RWPE2 (cell line): ENCODE measurements at regions not wholly inside any gene's neighbourhood (a gene's known extent, or its start where the extent isn't known, plus 50 kb on each side); places are given as distances from the start of the nearest gene placed in this dataset.

Experiments
- ATAC-seq: fragments of 200-7000 bp; cut with Tn5 transposase; 3 replicates; pipeline ENCODE4 v1.9.1; 2021; ENCODE audit warnings: low read depth
- DNase-seq: peaks from one replicate; pipeline ENCODE4 v3.0.0-alpha.2; 2020; ENCODE audit warnings: low spot score
- H3K27ac ChIP-seq: fragments of 450-650 bp; 2 replicates; pipeline ENCODE4 v1.5.1; 2017; ENCODE audit warnings: mild to moderate bottlenecking; ENCODE audit not compliant: poor library complexity, severe bottlenecking
- H3K27me3 ChIP-seq: fragments of 250-450 bp; sonication (Bioruptor Pico); 2 replicates; pipeline ENCODE4 v1.5.1; 2021; ENCODE audit warnings: mild to moderate bottlenecking, moderate library complexity; ENCODE audit not compliant: insufficient read depth, poor library complexity, severe bottlenecking
- H3K36me3 ChIP-seq: fragments of 250-450 bp; sonication (Bioruptor Pico); 2 replicates; pipeline ENCODE4 v1.5.1; 2020; ENCODE audit warnings: low read depth, mild to moderate bottlenecking, moderate library complexity
- H3K4me1 ChIP-seq: fragments of 250-450 bp; sonication (Bioruptor Pico); 2 replicates; pipeline ENCODE4 v1.5.1; 2021; ENCODE audit warnings: mild to moderate bottlenecking, moderate library complexity; ENCODE audit not compliant: insufficient read depth, poor library complexity, severe bottlenecking
- H3K4me3 ChIP-seq: fragments of 250-450 bp; sonication (Bioruptor Pico); 2 replicates; pipeline ENCODE4 v1.5.1; 2021; ENCODE audit warnings: mild to moderate bottlenecking, moderate library complexity; ENCODE audit not compliant: severe bottlenecking
- H3K9me3 ChIP-seq: fragments of 250-450 bp; sonication (Bioruptor Pico); 2 replicates; pipeline ENCODE4 v1.5.1; 2021; ENCODE audit warnings: mild to moderate bottlenecking, moderate library complexity; ENCODE audit not compliant: severe bottlenecking
- TF ChIP-seq, protein P1 (sequence below): fragments of 450-650 bp; IDR thresholded peaks from one replicate; pipeline ENCODE4 v1.5.1; 2017; ENCODE audit warnings: mild to moderate bottlenecking, moderate library complexity; ENCODE audit not compliant: poor library complexity, severe bottlenecking

DNA sequence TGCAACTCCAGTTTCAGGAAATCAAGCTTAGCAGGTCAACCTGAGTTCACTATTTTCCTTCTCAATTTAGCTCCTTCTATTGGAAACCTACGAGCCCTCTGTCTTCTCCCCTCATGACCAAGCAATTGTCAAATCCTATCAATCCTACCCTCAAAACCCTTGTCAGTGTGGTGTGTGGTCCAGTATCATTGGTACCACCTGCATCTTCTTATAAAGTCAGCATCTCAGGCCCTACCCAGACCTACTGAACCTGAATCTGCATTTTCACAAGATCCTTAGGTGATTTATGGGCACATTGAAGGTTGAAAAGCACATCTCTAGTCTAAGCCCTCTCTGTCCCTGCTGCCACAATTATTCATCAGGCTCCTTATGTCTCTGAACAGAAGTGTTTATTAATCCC, 77.6 kb upstream of the NR4A3 start:
- TF ChIP-seq, protein P1, sequence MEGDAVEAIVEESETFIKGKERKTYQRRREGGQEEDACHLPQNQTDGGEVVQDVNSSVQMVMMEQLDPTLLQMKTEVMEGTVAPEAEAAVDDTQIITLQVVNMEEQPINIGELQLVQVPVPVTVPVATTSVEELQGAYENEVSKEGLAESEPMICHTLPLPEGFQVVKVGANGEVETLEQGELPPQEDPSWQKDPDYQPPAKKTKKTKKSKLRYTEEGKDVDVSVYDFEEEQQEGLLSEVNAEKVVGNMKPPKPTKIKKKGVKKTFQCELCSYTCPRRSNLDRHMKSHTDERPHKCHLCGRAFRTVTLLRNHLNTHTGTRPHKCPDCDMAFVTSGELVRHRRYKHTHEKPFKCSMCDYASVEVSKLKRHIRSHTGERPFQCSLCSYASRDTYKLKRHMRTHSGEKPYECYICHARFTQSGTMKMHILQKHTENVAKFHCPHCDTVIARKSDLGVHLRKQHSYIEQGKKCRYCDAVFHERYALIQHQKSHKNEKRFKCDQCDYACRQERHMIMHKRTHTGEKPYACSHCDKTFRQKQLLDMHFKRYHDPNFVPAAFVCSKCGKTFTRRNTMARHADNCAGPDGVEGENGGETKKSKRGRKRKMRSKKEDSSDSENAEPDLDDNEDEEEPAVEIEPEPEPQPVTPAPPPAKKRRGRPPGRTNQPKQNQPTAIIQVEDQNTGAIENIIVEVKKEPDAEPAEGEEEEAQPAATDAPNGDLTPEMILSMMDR, result no peak

DNA sequence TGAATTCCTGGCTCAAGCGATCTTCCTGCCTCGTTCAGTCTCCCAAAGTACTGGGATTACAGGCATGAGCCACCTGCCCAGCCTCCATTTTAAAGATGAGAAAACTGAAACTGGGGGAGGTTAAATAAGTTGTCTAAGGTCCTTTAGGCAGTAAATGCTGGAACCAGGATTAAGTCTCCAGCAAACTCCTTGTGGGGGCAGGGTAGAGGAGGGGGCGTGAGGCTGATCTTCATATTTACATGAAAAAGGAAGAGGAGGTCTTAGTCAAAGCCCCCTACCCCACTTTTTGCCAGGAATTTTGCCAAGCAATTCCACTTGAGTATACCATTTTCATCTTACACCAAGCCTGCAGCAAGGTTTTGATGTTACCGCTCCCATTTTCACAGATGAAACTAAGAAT, 76.6 kb upstream of the NR4A3 start:
- no peak overlapping the region for H3K27ac ChIP-seq
- H3K36me3 ChIP-seq, result no peaks in the 10 kb centered on the region
- H3K27me3 ChIP-seq, result no peaks in the 10 kb centered on the region
- H3K9me3 ChIP-seq, result no peaks in the 10 kb centered on the region
- no peak for ATAC-seq
- TF ChIP-seq, protein P1, result no peak
- no peaks in the 10 kb centered on the region for H3K4me1 ChIP-seq
- H3K4me3 ChIP-seq, result no peak overlapping the region
- DNase-seq, result no peak

More for the DNA sequence above, 77.6 kb upstream of the NR4A3 start:
- H3K9me3 ChIP-seq, result no peaks in the 10 kb centered on the region
- H3K4me3 ChIP-seq, result no peak overlapping the region
- no peaks in the 10 kb centered on the region for H3K27me3 ChIP-seq
- ATAC-seq (no peak), DNase-seq (no peak)
- H3K36me3 ChIP-seq, result no peaks in the 10 kb centered on the region
- H3K27ac ChIP-seq, result no peak overlapping the region
- no peaks in the 10 kb centered on the region for H3K4me1 ChIP-seq

DNA sequence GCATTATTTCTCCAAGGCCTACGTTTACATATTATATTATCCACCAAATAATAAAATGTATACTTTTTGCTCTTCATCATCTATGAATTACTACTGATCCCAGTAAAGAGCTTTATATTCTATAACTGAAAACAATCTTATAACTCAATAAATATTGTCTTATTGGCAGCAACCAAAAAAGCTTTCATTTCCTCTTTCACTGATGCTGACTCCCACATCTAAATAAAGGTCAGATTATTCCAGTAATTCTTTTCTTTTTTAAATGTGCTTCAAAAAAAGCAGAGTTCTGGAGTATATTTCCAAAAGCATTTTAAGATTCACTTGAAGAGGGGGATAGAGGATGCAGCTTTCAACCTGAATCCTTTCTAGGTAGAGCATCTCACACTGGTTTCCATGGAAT, 75.3 kb upstream of the NR4A3 start:
- DNase-seq (no peak), ATAC-seq (no peak)
- Histone ChIP-seq H3K4me3 (no peak overlapping the region), H3K4me1 (no peaks in the 10 kb centered on the region), H3K27ac (no peak overlapping the region), H3K9me3 (no peaks in the 10 kb centered on the region), H3K36me3 (no peaks in the 10 kb centered on the region), H3K27me3 (no peaks in the 10 kb centered on the region)
- TF ChIP-seq, protein P1, result no peak

DNA sequence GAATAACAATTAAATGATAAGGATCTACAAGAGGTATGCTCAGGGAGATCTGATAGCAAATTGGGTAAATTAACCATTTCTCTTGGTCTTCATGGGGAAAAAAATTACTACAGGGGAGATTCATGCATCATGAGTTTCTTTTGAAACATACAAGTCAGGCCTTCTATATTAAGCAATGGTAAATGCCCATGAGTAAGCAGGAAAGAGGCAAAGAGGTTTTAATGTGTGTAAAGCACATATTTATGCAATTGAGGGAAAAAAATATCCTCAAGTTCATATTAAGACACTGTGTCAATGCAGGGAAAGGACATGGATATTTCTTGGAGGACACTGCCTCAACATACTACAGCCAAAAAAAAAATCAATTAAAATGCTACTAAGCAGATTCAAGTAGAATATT, 73.4 kb upstream of the NR4A3 start:
- ATAC-seq (no peak), DNase-seq (no peak)
- Histone ChIP-seq H3K36me3 (no peaks in the 10 kb centered on the region), H3K4me1 (peaks cover 14% of the 10 kb centered on the region), H3K4me3 (no peak overlapping the region), H3K27ac (no peak overlapping the region), H3K9me3 (no peaks in the 10 kb centered on the region), H3K27me3 (no peaks in the 10 kb centered on the region)
- TF ChIP-seq, protein P1, result no peak

DNA sequence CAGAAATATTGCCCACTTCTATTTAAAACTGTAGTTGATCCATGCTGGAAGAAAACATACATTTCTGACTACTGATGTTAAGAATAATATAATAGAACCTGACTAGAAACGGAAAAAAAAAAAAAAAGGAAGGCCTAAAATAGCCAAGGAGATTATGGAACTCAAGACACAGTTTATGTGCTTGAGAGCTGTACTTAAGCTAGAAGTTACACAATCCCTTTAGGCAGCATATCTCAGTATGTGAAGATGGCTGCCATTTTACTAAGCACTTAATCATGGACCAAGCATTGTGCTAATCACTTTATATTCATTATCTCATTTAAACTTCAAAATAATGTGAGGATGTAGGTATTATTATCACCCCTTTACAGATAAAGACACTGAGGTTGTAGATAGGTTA, 73.0 kb upstream of the NR4A3 start:
- H3K27ac ChIP-seq, result no peak overlapping the region
- H3K36me3 ChIP-seq, result no peaks in the 10 kb centered on the region
- peaks cover 18% of the 10 kb centered on the region for H3K4me1 ChIP-seq
- H3K27me3 ChIP-seq, result no peaks in the 10 kb centered on the region
- DNase-seq (no peak), ATAC-seq (no peak)
- no peak overlapping the region for H3K4me3 ChIP-seq
- TF ChIP-seq, protein P1, result no peak
- no peaks in the 10 kb centered on the region for H3K9me3 ChIP-seq
